ENCODE measurements at regions not wholly inside any gene's neighbourhood (a gene's known extent, or its start where the extent isn't known, plus 50 kb on each side); places are given as distances from the start of the nearest gene placed in this dataset.

- no peak for DNase-seq
Measured at GRCh38 chr10:31604646-31605170, 285.7 kb downstream of the ZEB1 start.

GRCh38 chr10:31604096-31604495 lies 285.1 kb downstream of the ZEB1 start:
- DNase-seq: no peak

- DNase-seq: peak; percentile 35
Measured at GRCh38 chr10:31603235-31604087, 284.4 kb downstream of the ZEB1 start.

GRCh38 chr10:31602541-31603234 lies 283.7 kb downstream of the ZEB1 start:
- DNase-seq: no peak

- no peak for DNase-seq
Measured at GRCh38 chr10:31601136-31601535, 282.1 kb downstream of the ZEB1 start.

GRCh38 chr10:31599626-31600504 lies 280.8 kb downstream of the ZEB1 start:
- DNase-seq: no peak

- no peak for DNase-seq
Measured at GRCh38 chr10:31596765-31597164, 277.7 kb downstream of the ZEB1 start.

GRCh38 chr10:31595992-31596391 lies 277.0 kb downstream of the ZEB1 start:
- DNase-seq: no peak

GRCh38 chr10:31594347-31594873 lies 275.4 kb downstream of the ZEB1 start:
- DNase-seq: no peak

- no peak for DNase-seq
Measured at GRCh38 chr10:31593124-31593523, 274.1 kb downstream of the ZEB1 start.

- no peak for DNase-seq
Measured at GRCh38 chr10:31591569-31591968, 272.6 kb downstream of the ZEB1 start.

GRCh38 chr10:31590023-31590800 lies 271.2 kb downstream of the ZEB1 start:
- DNase-seq: no peak

GRCh38 chr10:31587691-31588090 lies 268.7 kb downstream of the ZEB1 start:
- DNase-seq: no peak

- no peak for DNase-seq
Measured at GRCh38 chr10:31586723-31587638, 268.0 kb downstream of the ZEB1 start.

- no peak for DNase-seq
Measured at GRCh38 chr10:31584876-31585275, 265.9 kb downstream of the ZEB1 start.

GRCh38 chr10:31584098-31584631 lies 265.1 kb downstream of the ZEB1 start:
- no peak for DNase-seq

GRCh38 chr10:31583293-31583692 lies 264.3 kb downstream of the ZEB1 start:
- no peak for DNase-seq

- no peak for DNase-seq
Measured at GRCh38 chr10:31582365-31583052, 263.5 kb downstream of the ZEB1 start.

- no peak for DNase-seq
Measured at GRCh38 chr10:31581741-31582323, 262.8 kb downstream of the ZEB1 start.

Data from activated effector memory CD4-positive, alpha-beta T cell treated with Interleukin-2 at 50 U/mL for 16 hours (primary cell).